ENCODE measurements at regions not wholly inside any gene's neighbourhood (a gene's known extent, or its start where the extent isn't known, plus 50 kb on each side); places are given as distances from the start of the nearest gene placed in this dataset.

- Histone ChIP-seq H3K4me3 (no peak overlapping the region), H3K27ac (no peak overlapping the region), H3K36me3 (no peaks in the 10 kb centered on the region), H3K4me1 (no peaks in the 10 kb centered on the region), H3K9me3 (no peaks in the 10 kb centered on the region), H3K27me3 (no peaks in the 10 kb centered on the region)
- TF ChIP-seq POLR2A (IDR thresholded peaks at IDR 0.05) (no peak), EP300 (IDR thresholded peaks at IDR 0.05; ENCODE audit: low read depth) (no peak), POLR2AphosphoS5 (IDR thresholded peaks at IDR 0.05) (no peak)
- TF ChIP-seq, protein P1, sequence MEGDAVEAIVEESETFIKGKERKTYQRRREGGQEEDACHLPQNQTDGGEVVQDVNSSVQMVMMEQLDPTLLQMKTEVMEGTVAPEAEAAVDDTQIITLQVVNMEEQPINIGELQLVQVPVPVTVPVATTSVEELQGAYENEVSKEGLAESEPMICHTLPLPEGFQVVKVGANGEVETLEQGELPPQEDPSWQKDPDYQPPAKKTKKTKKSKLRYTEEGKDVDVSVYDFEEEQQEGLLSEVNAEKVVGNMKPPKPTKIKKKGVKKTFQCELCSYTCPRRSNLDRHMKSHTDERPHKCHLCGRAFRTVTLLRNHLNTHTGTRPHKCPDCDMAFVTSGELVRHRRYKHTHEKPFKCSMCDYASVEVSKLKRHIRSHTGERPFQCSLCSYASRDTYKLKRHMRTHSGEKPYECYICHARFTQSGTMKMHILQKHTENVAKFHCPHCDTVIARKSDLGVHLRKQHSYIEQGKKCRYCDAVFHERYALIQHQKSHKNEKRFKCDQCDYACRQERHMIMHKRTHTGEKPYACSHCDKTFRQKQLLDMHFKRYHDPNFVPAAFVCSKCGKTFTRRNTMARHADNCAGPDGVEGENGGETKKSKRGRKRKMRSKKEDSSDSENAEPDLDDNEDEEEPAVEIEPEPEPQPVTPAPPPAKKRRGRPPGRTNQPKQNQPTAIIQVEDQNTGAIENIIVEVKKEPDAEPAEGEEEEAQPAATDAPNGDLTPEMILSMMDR (IDR thresholded peaks at IDR 0.05): no peak
- in situ Hi-C loops (cut with MboI; ENCODE audit: low pct_ligation_motif_present in 1 of 4, low pct_unique_long_range_greater_than_20kb in 1 of 4, low sequenced_read_pairs in 3 of 4) (no loop called here), intact Hi-C loops (cut with DNase I; ENCODE audit: low total_unique reads) (no loop called here)
- 70 to 89% methylated on average over 4 to 8 of the region's 8 CpGs for WGBS, 2 donors (ENCODE audit: low coverage in 1 of 2)
- no peak for DNase-seq
Measured at GRCh38 chr10:130804281-130804680, 507.2 kb downstream of the TCERG1L start.

GRCh38 chr10:130804778-130805634, 506.5 kb downstream of the TCERG1L start:
- intact Hi-C loops (cut with DNase I; ENCODE audit: low total_unique reads) (no loop called here), in situ Hi-C loops (cut with MboI; ENCODE audit: low pct_ligation_motif_present in 1 of 4, low pct_unique_long_range_greater_than_20kb in 1 of 4, low sequenced_read_pairs in 3 of 4) (no loop called here)
- no peaks in the 10 kb centered on the region for H3K27me3 ChIP-seq
- H3K4me1 ChIP-seq: no peaks in the 10 kb centered on the region
- H3K9me3 ChIP-seq: no peaks in the 10 kb centered on the region
- 66 to 78% methylated on average over 6 to 8 of the region's 8 CpGs for WGBS, 2 donors (ENCODE audit: low coverage in 1 of 2)
- TF ChIP-seq POLR2AphosphoS5 (IDR thresholded peaks at IDR 0.05) (no peak), EP300 (IDR thresholded peaks at IDR 0.05; ENCODE audit: low read depth) (no peak), POLR2A (IDR thresholded peaks at IDR 0.05) (no peak)
- TF ChIP-seq, protein P1 (IDR thresholded peaks at IDR 0.05): no peak
- no peak overlapping the region for H3K27ac ChIP-seq
- H3K4me3 ChIP-seq: no peak overlapping the region
- H3K36me3 ChIP-seq: no peaks in the 10 kb centered on the region
- DNase-seq: no peak

- no peak overlapping the region for H3K4me3 ChIP-seq
- 83 to 87% methylated on average over 6 to 8 of the region's 8 CpGs for WGBS, 2 donors (ENCODE audit: low coverage in 1 of 2)
- H3K9me3 ChIP-seq: no peaks in the 10 kb centered on the region
- in situ Hi-C loops (cut with MboI; ENCODE audit: low pct_ligation_motif_present in 1 of 4, low pct_unique_long_range_greater_than_20kb in 1 of 4, low sequenced_read_pairs in 3 of 4): no loop called here
- no peaks in the 10 kb centered on the region for H3K36me3 ChIP-seq
- H3K27me3 ChIP-seq: no peaks in the 10 kb centered on the region
- TF ChIP-seq POLR2AphosphoS5 (IDR thresholded peaks at IDR 0.05) (no peak), POLR2A (IDR thresholded peaks at IDR 0.05) (no peak), EP300 (IDR thresholded peaks at IDR 0.05; ENCODE audit: low read depth) (no peak)
- TF ChIP-seq, protein P1 (IDR thresholded peaks at IDR 0.05): no peak
- no peaks in the 10 kb centered on the region for H3K4me1 ChIP-seq
- intact Hi-C loops (cut with DNase I; ENCODE audit: low total_unique reads): no loop called here
- DNase-seq: no peak
- no peak overlapping the region for H3K27ac ChIP-seq
Measured at GRCh38 chr10:130805635-130806030, 505.9 kb downstream of the TCERG1L start.

DNA sequence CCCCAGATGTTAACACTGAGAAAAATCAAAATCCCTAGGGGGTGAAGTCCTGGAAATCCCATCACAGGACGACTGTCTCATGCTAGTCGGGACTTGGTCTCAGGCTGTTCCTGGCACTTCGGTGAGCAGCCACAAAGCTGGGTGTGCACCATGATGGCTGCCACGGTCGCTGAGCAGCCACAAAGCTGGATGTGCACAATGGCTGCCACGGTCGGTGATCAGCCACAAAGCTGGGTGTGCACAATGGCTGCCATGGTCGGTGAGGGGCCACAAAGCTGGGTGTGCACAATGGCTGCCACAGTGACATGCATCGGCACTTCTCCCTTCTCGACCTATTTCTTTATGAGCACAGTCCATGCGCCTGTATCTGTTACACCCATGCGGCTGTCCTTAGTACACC, 505.1 kb downstream of the TCERG1L start:
- in situ Hi-C loops (cut with MboI; ENCODE audit: low pct_ligation_motif_present in 1 of 4, low pct_unique_long_range_greater_than_20kb in 1 of 4, low sequenced_read_pairs in 3 of 4) (no loop called here), intact Hi-C loops (cut with DNase I; ENCODE audit: low total_unique reads) (no loop called here)
- Histone ChIP-seq H3K9me3 (no peaks in the 10 kb centered on the region), H3K27ac (no peak overlapping the region), H3K4me3 (no peak overlapping the region), H3K27me3 (no peaks in the 10 kb centered on the region), H3K4me1 (no peaks in the 10 kb centered on the region), H3K36me3 (no peaks in the 10 kb centered on the region)
- TF ChIP-seq POLR2AphosphoS5 (IDR thresholded peaks at IDR 0.05): no peak
- TF ChIP-seq POLR2A (IDR thresholded peaks at IDR 0.05): no peak
- TF ChIP-seq, protein P1 (IDR thresholded peaks at IDR 0.05): no peak
- no peak for TF ChIP-seq EP300 (IDR thresholded peaks at IDR 0.05; ENCODE audit: low read depth)
- DNase-seq: no peak
- 81 to 91% methylated on average over 3 to 12 of the region's 12 CpGs for WGBS, 2 donors (ENCODE audit: low coverage in 1 of 2)
